K562 (cell line): ENCODE measurements at regions not wholly inside any gene's neighbourhood (a gene's known extent, or its start where the extent isn't known, plus 50 kb on each side); places are given as distances from the start of the nearest gene placed in this dataset.

ENCODE experiments used
- ATAC-seq: fragments of 200-7000 bp; cut with Tn5 transposase; 3 replicates; pipeline ENCODE4 v1.9.1; 2020; ENCODE audit warnings: moderate library complexity
- BruUV-seq: library from RNA; stranded (reverse); fragments of 400-500 nt; replicated peaks from 2 replicates; lab custom pipeline; 2021; lab: Mats Ljungman, UMichigan
- CTCF ChIA-PET: fragments of 300-600 bp; formaldehyde crosslinking; extraction: SDS; loops from one replicate; lab custom pipeline; 2021; ENCODE audit warnings: low intra/inter-chr PET ratio; lab: Yijun Ruan, JAX
- POLR2A ChIA-PET: fragments of 300-600, 350-650 bp; sonication (Branson Sonifier 250); formaldehyde crosslinking; extraction: SDS; loops from one replicate; lab custom pipeline; 2021; ENCODE audit warnings: antibody characterized with exemption, inconsistent platforms; lab: Yijun Ruan, JAX
- DNase-seq, 4 experiments: peaks; one replicate each; pipeline versions ENCODE4 v3.0.0 to v3.0.0-alpha.2; 2011 to 2018; ENCODE audit warnings: low spot score in 3 of 4, mixed read lengths in 3 of 4; ENCODE audit errors: extremely low read depth in 1 of 4
- FAIRE-seq: peaks from 2 replicates; lab custom pipeline; 2011; peaks lifted over from hg19 to GRCh38; lab: Jason Lieb, UNC
- H2AFZ ChIP-seq: 2 replicates; pipeline ENCODE4 v1.6.0; 2011; ENCODE audit warnings: low read depth, low read length, control low read depth, inconsistent platforms
- H3K27ac ChIP-seq: fragments of 200-600 bp; 3 replicates; pipeline ENCODE4 v1.8.0; 2011; ENCODE audit warnings: low read depth, mild to moderate bottlenecking, control low read depth, inconsistent platforms, low read length, moderate library complexity, mixed read lengths; ENCODE audit errors: extremely low read depth
- H3K27me3 ChIP-seq, 2 experiments: fragments of 300-600 bp in 1 of 2; 2 replicates in 1 of 2; 3 replicates in 1 of 2; pipeline versions ENCODE4 v1.6.0 to v1.8.0; 2011; ENCODE audit warnings: inconsistent platforms in 2 of 2, low read length in 2 of 2, mild to moderate bottlenecking in 1 of 2, mixed read lengths in 1 of 2, moderate library complexity in 1 of 2; ENCODE audit not compliant: control insufficient read depth in 2 of 2, insufficient read depth in 2 of 2
- H3K36me3 ChIP-seq: fragments of 300-600 bp; 3 replicates; pipeline ENCODE4 v1.8.0; 2011; ENCODE audit warnings: mild to moderate bottlenecking, low read length, inconsistent platforms; ENCODE audit not compliant: control insufficient read depth, insufficient read depth
- H3K4me1 ChIP-seq, 2 experiments: fragments of 200-600 bp in 1 of 2; replicated peaks in 1 of 2; 2 replicates in 1 of 2; 3 replicates in 1 of 2; pipeline versions ENCODE4 v1.5.1 to v1.8.0; 2011; ENCODE audit warnings: inconsistent platforms in 2 of 2, low read length in 2 of 2, mild to moderate bottlenecking in 1 of 2, mixed read lengths in 1 of 2, moderate library complexity in 1 of 2; ENCODE audit not compliant: control insufficient read depth in 2 of 2, insufficient read depth in 2 of 2
- H3K4me2 ChIP-seq: 2 replicates; pipeline ENCODE4 v1.6.1; 2011; ENCODE audit warnings: low read length, control low read depth, inconsistent platforms, mixed read lengths; ENCODE audit not compliant: insufficient read depth
- H3K4me3 ChIP-seq: fragments of 200-600 bp; sonication (generic), shearing (Covaris generic); 2 replicates; pipeline ENCODE4 v1.5.1; 2016; ENCODE audit warnings: control low read depth, inconsistent platforms
- H3K79me2 ChIP-seq: fragments of 200-600 bp; 3 replicates; pipeline ENCODE4 v1.8.0; 2011; ENCODE audit warnings: low read length, inconsistent platforms; ENCODE audit not compliant: control insufficient read depth, insufficient read depth
- H3K9ac ChIP-seq, 2 experiments: 2 replicates each; pipeline versions ENCODE4 v1.6.0 to v1.6.1; 2011; ENCODE audit warnings: low read depth in 2 of 2, low read length in 2 of 2, control low read depth in 1 of 2, inconsistent platforms in 1 of 2, mild to moderate bottlenecking in 1 of 2, mixed read lengths in 1 of 2; ENCODE audit not compliant: insufficient read depth in 1 of 2
- H3K9me1 ChIP-seq: one replicate; pipeline ENCODE4 v1.6.0; 2011; ENCODE audit warnings: inconsistent platforms, mild to moderate bottlenecking, low read length, moderate library complexity; ENCODE audit not compliant: control insufficient read depth, insufficient read depth
- H3K9me3 ChIP-seq: replicated peaks from 2 replicates; pipeline ENCODE4 v1.5.1; 2011; ENCODE audit warnings: low read depth, low read length, inconsistent platforms; ENCODE audit not compliant: control insufficient read depth, insufficient read depth
- H4K20me1 ChIP-seq: replicated peaks from 2 replicates; pipeline ENCODE4 v1.6.1; 2011; ENCODE audit warnings: low read length, inconsistent platforms, mixed read lengths; ENCODE audit not compliant: control insufficient read depth, insufficient read depth
- ATF4 ChIP-seq: fragments of 450-650 bp; formaldehyde crosslinking; IDR thresholded peaks from 2 replicates; pipeline ENCODE4 v1.4.0; 2022; ENCODE audit warnings: mild to moderate bottlenecking, moderate library complexity
- CTBP1 ChIP-seq: fragments of 450-650 bp; IDR thresholded peaks from 2 replicates; pipeline ENCODE4 v1.6.1; 2016; ENCODE audit warnings: borderline replicate concordance
- ELK3 ChIP-seq: fragments of 450-650 bp; formaldehyde crosslinking; IDR thresholded peaks from 2 replicates; pipeline ENCODE4 v1.4.0; 2020; ENCODE audit warnings: mild to moderate bottlenecking
- GTF2F1 ChIP-seq: IDR thresholded peaks from 2 replicates; pipeline ENCODE4 v1.6.1; 2011; ENCODE audit warnings: low read depth, low read length, improper control_type of control experiment
- KLF10 ChIP-seq: fragments of 250-450 bp; sonication (Bioruptor Pico); IDR thresholded peaks from 2 replicates; pipeline ENCODE4 v1.6.1; 2021; ENCODE audit warnings: matching md5 sums
- LARP7 ChIP-seq: fragments of 450-650 bp; IDR thresholded peaks from 2 replicates; pipeline ENCODE4 v1.6.1; 2016
- POLR3G ChIP-seq: IDR thresholded peaks from 2 replicates; pipeline ENCODE4 v1.6.1; 2011; ENCODE audit not compliant: insufficient read length, insufficient replicate concordance; ENCODE audit errors: extremely low read depth
- SREBF2 ChIP-seq: sonication (generic); formaldehyde crosslinking; IDR thresholded peaks from 2 replicates; pipeline ENCODE4 v1.4.0; 2020; ENCODE audit warnings: mild to moderate bottlenecking, missing genetic modification reagents
- SRSF3 ChIP-seq: fragments of 200-400 bp; formaldehyde crosslinking; IDR thresholded peaks from 2 replicates; pipeline ENCODE4 v1.6.1; 2016; ENCODE audit warnings: mild to moderate bottlenecking, low read length, moderate library complexity; ENCODE audit not compliant: insufficient read depth
- U2AF2 ChIP-seq: fragments of 200-400 bp; formaldehyde crosslinking; optimal IDR thresholded peaks from 2 replicates; pipeline ENCODE3; 2017; ENCODE audit warnings: low read depth, mild to moderate bottlenecking, low read length
- ZNF324 ChIP-seq: fragments of 250-450 bp; sonication (Bioruptor Pico); IDR thresholded peaks from 2 replicates; pipeline ENCODE4 v1.4.0; 2020; ENCODE audit warnings: mild to moderate bottlenecking
- ZNF764 ChIP-seq: fragments of 250-450 bp; sonication (Bioruptor Pico); IDR thresholded peaks from 2 replicates; pipeline ENCODE4 v1.4.0; 2020; ENCODE audit warnings: low read depth, mild to moderate bottlenecking, moderate library complexity
- WGBS: fragments of 100-300 bp; shearing (Covaris generic); methylation state at CpG from one replicate; pipeline ENCODE4 v1.1.6; 2016; ENCODE audit warnings: low coverage, mixed read lengths; ENCODE audit not compliant: insufficient coverage; ENCODE audit errors: missing lambda C conversion rate; 5-methylcytosine and 5-hydroxymethylcytosine counted together
- in situ Hi-C: fragments of 300-500 bp; cut with MboI; formaldehyde crosslinking; loops from 4 replicates; pipeline ENCODE4 v1.15.0; 2018; ENCODE audit warnings: inconsistent platforms, mixed read lengths
- intact Hi-C: fragments of 100-400 bp; cut with micrococcal nuclease; formaldehyde crosslinking; loops from 2 replicates; pipeline ENCODE4 v1.14.2; 2022
- TF ChIP-seq, protein P1 (sequence below): fragments of 450-650 bp; formaldehyde crosslinking; IDR thresholded peaks from 2 replicates; pipeline ENCODE4 v1.4.0; 2020; ENCODE audit warnings: mild to moderate bottlenecking, moderate library complexity

- no peaks in the 10 kb centered on the region for H3K36me3 ChIP-seq
- H3K4me2 ChIP-seq, result no peak overlapping the region
- POLR2A ChIA-PET, result no interaction called here
- intact Hi-C loops, result no loop called here
- H3K27me3 ChIP-seq, result peaks cover 0 to 7% of the 10 kb centered on the region in 2 experiments; a peak in 2 of 5 replicates
- TF ChIP-seq GTF2F1, result no peak
- TF ChIP-seq, all 486 proteins: peak for 0
- CTCF ChIA-PET, result no interaction called here
- BruUV-seq, result no TSS peak
- no peak for ATAC-seq
- Histone ChIP-seq H3K4me1 (no peaks in the 10 kb centered on the region), H3K9ac (no peak overlapping the region), H3K4me3 (no peak overlapping the region), H3K9me3 (no peaks in the 10 kb centered on the region), H3K9me1 (no peaks in the 10 kb centered on the region), H3K79me2 (no peaks in the 10 kb centered on the region), H3K27ac (no peak overlapping the region), H4K20me1 (no peaks in the 10 kb centered on the region), H2AFZ (no peak overlapping the region)
- WGBS, result 6% methylated on average over 6 of the region's 6 CpGs
- no peak for FAIRE-seq
- in situ Hi-C loops, result no loop called here
- no peak for DNase-seq
Measured at GRCh38 chrX:9135901-9136510, 102.1 kb upstream of the FAM9B start.

DNA sequence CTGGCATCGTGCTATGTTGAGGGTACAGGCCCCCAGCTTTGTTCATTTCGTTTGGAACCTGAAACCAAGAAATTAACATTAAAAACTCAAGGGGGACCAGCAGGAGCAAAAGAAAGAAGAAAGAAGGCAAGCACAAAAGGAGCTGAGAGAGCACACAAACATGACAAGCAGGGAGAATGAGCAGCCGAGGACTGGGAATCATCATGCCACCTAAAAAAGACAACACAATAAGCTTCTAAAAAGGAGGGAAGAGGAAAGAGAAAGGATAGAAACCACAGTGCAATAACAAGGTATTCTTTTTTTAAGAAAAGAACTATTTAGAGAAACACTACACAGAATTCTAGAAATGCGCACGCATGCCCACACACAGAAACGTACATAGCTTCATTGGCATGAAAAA, 103.2 kb upstream of the FAM9B start:
- ChIA-PET CTCF (no interaction called here), POLR2A (no interaction called here)
- intact Hi-C loops (no loop called here), in situ Hi-C loops (no loop called here)
- Histone ChIP-seq H2AFZ (no peak overlapping the region), H3K4me1 (no peaks in the 10 kb centered on the region), H3K27ac (no peak overlapping the region), H3K36me3 (no peaks in the 10 kb centered on the region), H3K79me2 (no peaks in the 10 kb centered on the region), H3K9me1 (no peaks in the 10 kb centered on the region), H3K4me3 (no peak overlapping the region), H3K27me3 (peaks cover 0 to 7% of the 10 kb centered on the region in 2 experiments; a peak in 2 of 5 replicates), H4K20me1 (no peaks in the 10 kb centered on the region), H3K9ac (no peak overlapping the region), H3K4me2 (no peak overlapping the region), H3K9me3 (no peaks in the 10 kb centered on the region)
- 8% methylated on average over 6 of the region's 6 CpGs for WGBS
- ATAC-seq (no peak), DNase-seq (no peak), FAIRE-seq (no peak)
- no TSS peak for BruUV-seq
- no peak for TF ChIP-seq LARP7
- TF ChIP-seq U2AF2, result no peak
- TF ChIP-seq, protein P1, sequence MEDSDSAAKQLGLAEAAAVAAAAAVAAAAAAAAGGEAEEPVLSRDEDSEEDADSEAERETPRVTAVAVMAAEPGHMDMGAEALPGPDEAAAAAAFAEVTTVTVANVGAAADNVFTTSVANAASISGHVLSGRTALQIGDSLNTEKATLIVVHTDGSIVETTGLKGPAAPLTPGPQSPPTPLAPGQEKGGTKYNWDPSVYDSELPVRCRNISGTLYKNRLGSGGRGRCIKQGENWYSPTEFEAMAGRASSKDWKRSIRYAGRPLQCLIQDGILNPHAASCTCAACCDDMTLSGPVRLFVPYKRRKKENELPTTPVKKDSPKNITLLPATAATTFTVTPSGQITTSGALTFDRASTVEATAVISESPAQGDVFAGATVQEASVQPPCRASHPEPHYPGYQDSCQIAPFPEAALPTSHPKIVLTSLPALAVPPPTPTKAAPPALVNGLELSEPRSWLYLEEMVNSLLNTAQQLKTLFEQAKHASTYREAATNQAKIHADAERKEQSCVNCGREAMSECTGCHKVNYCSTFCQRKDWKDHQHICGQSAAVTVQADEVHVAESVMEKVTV (CRISPR knock-in tag), result no peak
- TF ChIP-seq SRSF3, result no peak
- no peak for TF ChIP-seq KLF10 (CRISPR knock-in tag)
- TF ChIP-seq CTBP1, result no peak
- TF ChIP-seq ZNF324 (CRISPR knock-in tag), result no peak
- no peak for TF ChIP-seq ZNF764 (CRISPR knock-in tag)
- no peak for TF ChIP-seq SREBF2 (CRISPR knock-in tag)
- no peak for TF ChIP-seq POLR3G
- TF ChIP-seq ATF4 (CRISPR knock-in tag), result no peak
- no peak for TF ChIP-seq ELK3 (CRISPR knock-in tag)
